ENCODE measurements at regions not wholly inside any gene's neighbourhood (a gene's known extent, or its start where the extent isn't known, plus 50 kb on each side); places are given as distances from the start of the nearest gene placed in this dataset.

- Histone ChIP-seq H3K4me2 (ENCODE audit: insufficient read depth, low read length) (no peak overlapping the region), H3K9ac (ENCODE audit: insufficient read depth in 1 of 2, low read depth in 2 of 2, low read length in 2 of 2) (no peak overlapping the region), H4K20me1 (replicated peaks; ENCODE audit: control insufficient read depth, insufficient read depth, low read length) (no peaks in the 10 kb centered on the region), H3K9me3 (replicated peaks; ENCODE audit: control insufficient read depth, insufficient read depth, low read depth, low read length) (no peaks in the 10 kb centered on the region), H3K27ac (ENCODE audit: extremely low read depth, low read depth, low read length) (no peak overlapping the region), H2AFZ (ENCODE audit: low read depth, low read length) (no peak overlapping the region), H3K27me3 (ENCODE audit: control insufficient read depth in 2 of 2, insufficient read depth in 2 of 2, low read length in 2 of 2) (no peaks in the 10 kb centered on the region), H3K36me3 (ENCODE audit: control insufficient read depth, insufficient read depth, low read length) (no peaks in the 10 kb centered on the region), H3K4me1 (replicated peaks in 1 of 2; ENCODE audit: control insufficient read depth in 2 of 2, insufficient read depth in 2 of 2, low read length in 2 of 2) (no peaks in the 10 kb centered on the region), H3K9me1 (ENCODE audit: control insufficient read depth, insufficient read depth, low read length) (no peaks in the 10 kb centered on the region), H3K4me3 (no peak overlapping the region), H3K79me2 (ENCODE audit: control insufficient read depth, insufficient read depth, low read length) (no peaks in the 10 kb centered on the region)
- ChIA-PET POLR2A (interaction anchor here (0.6 kb wide), 1 partner anchor 24 kb away, joined by 3 read pairs; no protein-coding TSS in a partner anchor), CTCF (ENCODE audit: low intra/inter-chr PET ratio) (no interaction called here)
- ATAC-seq (no peak), DNase-seq (ENCODE audit: extremely low read depth in 1 of 4, low spot score in 3 of 4) (no peak), FAIRE-seq (no peak)
- in situ Hi-C loops (cut with MboI) (no loop called here), intact Hi-C loops (cut with micrococcal nuclease) (no loop called here)
- 38% methylated on average over 3 of the region's 3 CpGs for WGBS (ENCODE audit: insufficient coverage, low coverage, missing lambda C conversion rate)
- no peak for TF ChIP-seq RBM14 (IDR thresholded peaks at IDR 0.05; ENCODE audit: borderline replicate concordance, insufficient read depth, low read depth, low read length)
- peak; percentile 34; the same call in 1 of the 2 replicates for TF ChIP-seq REST (IDR thresholded peaks at IDR 0.05; ENCODE audit: borderline replicate concordance)
- TF ChIP-seq REST (CRISPR knock-in tag; IDR thresholded peaks at IDR 0.05; ENCODE audit: low read depth) = no peak
- BruUV-seq (replicated peaks) = no TSS peak
Measured at GRCh38 chr3:132843349-132843748, 121.1 kb upstream of the NPHP3 start.
